NCI-H1105 treated with DMSO at 0.1 percent for 48 hours (cell line): ENCODE measurements at regions not wholly inside any gene's neighbourhood (a gene's known extent, or its start where the extent isn't known, plus 50 kb on each side); places are given as distances from the start of the nearest gene placed in this dataset.
"Not testable (repeated sequence)": the region's sequence is repeated elsewhere in the genome, so short reads cannot be mapped to it uniquely, and the experiment has no call there.

Experiments
- DNase-seq: peaks from one replicate; lab custom pipeline; 2025; lab: John Stamatoyannopoulos, UW

DNA sequence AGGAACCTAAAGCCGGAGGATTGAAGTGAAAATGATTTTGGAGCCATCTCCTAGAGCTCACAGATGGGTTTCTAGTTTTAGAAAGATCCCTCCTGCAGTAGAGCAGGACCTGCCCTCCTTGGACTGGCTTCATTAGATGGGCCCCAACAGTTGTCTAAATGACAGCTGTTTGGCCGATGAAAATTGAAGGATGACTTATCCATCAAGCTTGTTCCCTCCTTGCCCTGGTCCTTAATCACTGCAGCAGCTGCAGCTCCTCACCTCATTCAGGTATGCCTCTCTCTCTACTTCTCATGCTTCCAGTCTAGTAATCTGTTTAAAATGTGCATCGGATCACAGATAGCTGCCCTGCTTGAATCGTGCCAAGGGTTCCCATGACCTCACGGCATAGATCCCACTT is 677.6 kb downstream of the BCL11A start:
- no peak for DNase-seq

DNA sequence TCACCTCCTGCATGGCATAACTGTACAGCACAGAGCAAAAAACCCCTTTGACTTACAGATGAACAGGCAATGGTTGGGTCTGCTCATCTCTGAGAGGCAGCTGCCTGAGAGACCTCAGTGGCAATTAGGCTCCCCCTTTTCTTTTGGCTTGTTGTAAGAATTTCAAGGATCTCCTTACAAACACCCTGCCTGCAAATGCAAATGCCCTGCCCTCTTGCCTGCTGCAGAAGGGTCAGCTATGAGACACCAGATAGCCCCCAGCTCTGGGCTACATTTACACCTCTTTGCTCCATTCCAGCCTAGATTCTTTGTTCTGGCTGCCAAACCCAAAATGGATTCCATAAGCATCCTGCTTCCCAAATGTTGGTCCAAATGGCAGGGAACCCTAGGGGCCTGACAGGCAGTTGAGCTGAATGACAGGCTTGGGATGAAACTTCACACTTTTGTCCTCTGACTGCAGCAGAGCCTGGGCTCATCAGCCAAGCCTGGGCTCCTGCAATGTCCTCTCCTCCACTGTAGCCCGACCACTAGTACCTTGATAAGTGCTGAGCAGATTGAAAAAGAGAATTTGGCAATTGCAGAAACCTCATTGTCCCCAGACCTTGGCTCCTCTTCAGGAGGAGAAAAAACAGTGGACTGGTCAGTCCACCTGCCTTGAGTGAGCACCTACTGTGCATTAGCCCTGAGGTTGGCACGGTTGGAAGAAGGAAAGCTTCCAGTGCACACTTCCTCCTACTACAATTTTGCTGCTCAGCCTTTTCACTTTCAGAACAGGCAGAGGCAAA is 678.3 kb downstream of the BCL11A start:
- DNase-seq, result no peak

DNA sequence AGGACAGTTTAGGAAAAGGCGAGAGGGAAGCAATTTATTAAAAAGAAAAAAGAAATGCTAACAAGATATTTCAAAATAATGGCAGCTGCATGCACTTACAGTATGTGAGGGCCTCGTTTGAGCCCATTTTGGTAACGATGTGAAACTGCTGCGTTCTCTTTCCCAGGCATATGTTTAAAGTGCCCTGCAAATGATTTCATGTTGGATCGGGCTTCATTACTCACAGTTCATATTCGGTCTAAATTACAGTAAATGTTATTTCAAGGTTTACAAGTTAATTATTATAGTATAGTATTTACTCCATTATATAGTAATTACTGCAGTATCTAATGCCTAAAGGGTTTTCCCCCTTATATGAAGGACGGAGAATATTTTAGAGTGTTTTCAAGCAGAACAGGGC is 679.1 kb downstream of the BCL11A start:
- DNase-seq, result no peak

DNA sequence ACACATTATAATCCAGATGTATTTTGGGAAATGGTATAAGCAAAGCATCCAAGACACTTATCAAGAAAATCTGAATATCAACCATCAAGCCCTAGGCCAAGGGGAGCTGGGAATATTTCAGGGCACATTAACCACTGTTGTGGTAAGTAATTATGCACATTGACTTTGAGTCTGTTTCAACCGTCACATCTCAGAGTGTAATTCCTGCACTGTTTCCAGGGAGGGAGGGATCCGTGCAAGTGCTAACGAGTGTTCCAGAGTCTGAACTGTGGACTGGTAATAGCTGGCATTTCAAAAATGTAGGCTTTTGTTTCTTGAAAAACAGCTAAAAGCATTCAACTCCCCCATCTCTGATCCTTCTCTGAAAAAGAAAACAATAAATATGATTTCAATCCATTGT is 681.6 kb downstream of the BCL11A start:
- DNase-seq, result no peak

DNA sequence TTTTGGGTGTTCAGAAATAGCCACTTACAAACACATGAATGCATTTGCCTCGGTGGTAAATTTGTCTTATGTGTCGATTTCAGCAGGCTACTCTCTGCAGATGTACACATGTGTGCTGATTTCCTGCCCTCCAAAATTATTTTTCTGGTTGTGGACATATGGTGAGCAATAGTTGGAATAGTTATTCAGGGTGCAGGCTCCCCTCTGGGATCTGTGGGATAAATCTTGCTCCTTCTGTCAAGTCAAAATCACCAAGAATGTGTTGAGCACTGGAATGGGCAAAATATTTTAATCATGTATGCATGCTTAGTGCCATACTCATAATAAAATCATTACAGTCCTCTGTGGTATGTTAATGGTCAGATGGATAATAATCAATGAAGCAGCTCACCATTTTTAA is 684.5 kb downstream of the BCL11A start:
- no peak for DNase-seq

DNA sequence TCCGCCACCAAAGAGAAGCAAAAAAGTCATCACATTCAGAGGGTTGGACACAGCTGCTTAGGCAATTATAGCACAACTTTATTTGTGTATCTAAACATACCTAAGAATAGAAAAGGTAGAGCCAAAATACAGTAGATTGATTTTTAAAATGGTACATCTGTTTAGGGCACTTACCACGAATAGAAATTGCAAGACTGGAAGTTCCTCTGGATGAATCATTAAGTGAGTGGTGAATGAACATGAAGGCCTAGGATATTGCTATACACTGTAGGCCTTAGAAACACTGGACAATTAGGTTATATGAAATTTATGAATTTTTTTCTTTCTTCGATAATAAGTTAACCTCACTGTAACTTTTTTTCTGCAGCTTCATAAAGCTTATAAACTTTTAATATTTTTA is 687.0 kb downstream of the BCL11A start:
- no peak for DNase-seq

DNA sequence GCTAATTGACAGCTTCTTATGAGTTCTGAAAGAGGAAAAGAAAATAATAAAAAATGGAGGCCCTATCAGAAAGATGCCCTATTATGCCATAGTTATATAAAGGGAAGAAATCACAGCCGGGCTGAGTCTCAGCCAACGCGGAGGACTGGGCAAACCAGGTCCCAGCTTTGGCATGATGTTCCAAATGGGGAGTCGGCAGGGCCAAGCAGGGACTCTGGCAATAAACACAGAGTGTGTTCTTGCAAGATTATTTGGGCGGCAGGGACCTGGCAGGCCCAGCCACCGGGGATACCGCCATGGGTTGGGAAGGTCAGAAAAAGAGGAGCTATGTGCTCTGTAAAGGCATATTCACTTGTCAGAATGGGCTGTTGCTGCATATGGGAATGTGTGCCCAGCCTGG is 694.9 kb downstream of the BCL11A start:
- no peak for DNase-seq

DNA sequence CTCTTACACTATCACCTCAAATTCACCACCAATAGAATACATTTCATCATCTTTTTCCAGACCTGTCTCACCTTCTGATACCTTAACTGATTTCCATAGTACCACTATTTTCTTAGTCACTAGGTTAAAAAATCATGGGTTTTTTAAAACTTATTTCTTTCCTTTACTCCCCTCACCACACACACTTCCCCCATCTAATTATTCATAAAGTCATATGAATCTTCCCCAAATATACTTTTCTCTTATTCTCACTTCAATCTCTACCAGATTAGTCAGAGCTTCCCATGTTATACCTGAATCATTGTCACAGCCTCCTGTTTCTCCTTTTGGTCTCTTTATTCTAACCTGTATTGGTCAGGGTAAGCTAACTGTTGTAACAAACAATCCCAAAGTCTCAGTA is 696.3 kb downstream of the BCL11A start:
- DNase-seq, result no peak

DNA sequence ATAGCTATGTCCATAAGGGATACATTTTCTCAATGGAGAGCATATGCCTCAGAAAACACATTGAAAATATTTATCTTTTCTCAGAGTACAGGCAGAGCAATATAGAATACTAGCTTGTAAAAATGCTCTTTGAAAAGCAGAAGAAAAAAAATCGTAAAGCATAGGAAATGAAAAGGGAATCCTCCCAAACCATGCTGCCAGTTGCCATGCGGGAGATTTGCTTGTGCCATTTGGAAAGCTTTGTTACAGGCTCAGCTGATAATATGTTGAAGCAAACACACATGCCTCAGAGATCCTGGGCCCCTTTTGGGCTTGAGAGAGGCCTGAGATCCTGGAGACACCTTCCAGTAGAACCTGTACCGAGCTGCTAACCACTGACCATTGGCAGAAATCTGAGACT is 697.1 kb downstream of the BCL11A start:
- DNase-seq, result no peak

DNA sequence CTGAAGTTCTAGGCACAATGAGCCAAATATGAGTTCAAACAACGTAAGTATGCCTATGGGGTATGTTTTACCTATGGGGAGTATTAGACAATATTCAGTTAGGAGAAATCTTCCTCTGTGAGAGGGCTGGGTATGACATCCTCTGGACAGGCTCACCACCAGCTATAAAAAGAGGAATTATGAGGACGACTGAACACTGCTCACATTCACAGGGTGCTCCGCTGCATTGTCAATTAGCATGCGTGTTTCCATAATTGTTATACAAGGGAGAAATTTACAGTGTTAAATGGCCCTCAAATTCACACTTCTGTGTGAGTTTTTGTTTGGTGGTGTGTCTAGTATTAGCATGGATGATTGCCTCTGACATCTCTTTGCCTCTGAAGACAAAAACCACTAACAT is 700.4 kb downstream of the BCL11A start:
- DNase-seq, result no peak

DNA sequence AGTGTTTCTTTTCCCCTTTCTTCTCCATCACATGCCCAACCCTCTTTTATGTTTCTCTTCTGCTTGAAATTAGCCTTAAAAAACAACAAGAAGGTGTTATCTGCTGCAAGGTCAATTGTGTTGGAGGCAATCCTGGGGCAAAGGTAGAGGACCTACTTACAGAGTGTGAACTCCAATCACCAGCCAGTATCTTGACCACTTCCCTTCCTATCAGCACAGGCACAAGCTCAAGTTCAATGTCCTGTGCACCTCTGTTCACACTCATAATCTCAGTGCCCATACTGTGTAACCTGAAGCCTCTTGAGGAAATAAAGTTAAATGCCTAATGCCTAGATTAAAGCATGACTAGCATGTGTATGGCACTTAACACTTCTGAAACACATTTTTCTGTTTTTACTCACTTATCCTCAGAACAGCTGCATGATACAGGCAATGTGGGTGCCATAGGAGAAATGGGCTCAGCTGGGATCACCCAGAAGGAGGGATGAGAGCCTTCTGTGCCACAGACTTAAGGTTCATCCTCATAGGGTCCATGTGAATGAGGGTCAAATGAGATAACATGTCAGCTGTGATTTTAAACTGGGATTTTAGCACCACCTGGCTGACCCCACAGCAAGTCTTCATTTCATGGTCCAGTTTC is 701.5 kb downstream of the BCL11A start:
- DNase-seq, result no peak

DNA sequence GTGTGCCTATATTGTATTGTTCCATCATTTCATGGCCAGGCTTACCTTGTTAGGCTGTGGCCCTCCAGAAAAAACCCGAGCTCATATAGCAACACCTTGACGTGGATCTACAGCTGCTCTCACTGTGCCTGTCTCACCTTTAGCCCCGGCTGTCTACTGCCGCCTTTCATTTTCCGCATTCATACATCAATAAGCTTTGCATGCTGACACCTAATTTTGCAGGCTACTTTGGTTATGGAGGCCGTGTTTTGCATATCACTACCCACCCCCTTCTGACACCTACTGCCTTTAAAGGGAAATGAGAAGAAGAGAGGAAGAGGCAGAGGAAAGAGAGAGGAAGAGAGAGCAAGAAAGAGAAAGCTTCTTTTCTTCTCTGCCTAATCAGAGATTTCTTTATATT is 702.9 kb downstream of the BCL11A start:
- DNase-seq, result no peak

DNA sequence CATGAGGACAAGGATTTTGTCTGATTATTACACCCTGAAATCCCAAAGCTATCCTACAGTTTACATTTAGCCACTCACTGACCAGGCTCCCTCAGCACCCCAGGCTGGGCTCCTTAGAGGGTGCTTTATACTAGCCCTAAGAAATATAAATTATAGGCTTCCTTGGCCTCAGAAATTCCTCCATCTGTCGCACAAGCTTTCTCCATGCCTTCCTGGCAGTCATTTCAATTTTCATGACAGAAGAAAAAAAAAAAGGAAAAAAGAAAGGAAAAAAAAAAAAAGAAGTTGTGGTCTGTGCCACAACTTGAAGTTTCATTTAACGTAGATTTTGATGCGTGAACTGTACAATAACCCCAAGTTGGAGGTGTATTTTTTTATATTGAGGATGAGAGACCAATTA is 719.5 kb downstream of the BCL11A start:
- DNase-seq, result no peak

DNA sequence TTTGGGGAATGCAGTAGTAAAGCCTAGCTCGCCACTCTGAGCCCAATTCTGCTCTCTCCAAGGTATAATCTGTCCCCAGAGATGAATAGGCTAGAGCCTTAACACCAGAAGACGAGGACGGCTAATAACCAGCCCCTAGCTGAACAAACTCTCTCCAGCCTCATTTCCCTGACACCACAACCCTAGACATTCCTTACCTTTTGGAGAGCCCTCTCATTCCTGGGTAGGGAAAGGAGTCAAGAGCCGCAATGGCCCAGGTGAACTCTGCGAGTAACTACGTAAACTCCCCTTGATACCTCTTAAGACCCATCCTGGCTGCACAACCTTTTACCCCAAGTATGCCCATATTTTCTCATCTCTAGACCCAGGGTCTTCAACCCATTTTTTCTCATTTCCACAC is 722.9 kb downstream of the BCL11A start:
- DNase-seq, result no peak

DNA sequence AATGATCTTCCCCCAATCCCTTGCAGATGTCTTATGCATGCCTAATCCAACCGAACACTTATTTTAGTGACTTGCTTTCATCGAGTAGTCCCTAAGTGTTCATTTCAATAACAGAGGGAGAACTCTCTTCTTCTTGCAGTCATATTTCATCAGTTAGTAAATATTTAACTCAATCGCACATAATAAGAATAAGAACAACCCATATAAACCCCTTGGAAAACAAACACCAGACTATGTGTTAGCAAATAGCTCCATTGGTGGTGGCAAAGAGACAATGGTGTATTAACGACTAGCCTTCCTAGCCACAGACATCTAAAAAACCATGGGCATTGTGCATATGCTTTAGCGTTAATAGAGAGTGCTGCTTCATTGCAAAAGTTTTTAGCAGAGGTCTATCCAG is 725.8 kb downstream of the BCL11A start:
- no peak for DNase-seq

DNA sequence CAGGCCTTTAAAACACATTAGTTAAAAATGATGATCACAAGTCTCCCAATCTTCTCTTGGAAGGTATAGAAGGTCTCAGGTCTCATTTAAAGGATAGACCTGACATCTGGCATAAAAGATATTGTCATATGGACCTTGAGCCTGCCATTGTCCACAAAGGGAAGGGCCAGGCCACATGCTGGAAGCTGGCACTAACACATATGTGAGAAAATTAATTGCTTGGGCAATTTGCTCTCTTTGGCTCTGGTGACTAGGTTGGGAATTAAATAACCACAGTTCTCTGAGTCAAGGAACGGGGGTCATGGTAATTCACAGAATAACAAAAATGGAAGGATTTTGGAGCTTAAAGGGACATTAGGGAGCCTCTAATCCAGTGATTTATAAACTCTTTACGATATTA is 727.3 kb downstream of the BCL11A start:
- DNase-seq, result no peak

DNA sequence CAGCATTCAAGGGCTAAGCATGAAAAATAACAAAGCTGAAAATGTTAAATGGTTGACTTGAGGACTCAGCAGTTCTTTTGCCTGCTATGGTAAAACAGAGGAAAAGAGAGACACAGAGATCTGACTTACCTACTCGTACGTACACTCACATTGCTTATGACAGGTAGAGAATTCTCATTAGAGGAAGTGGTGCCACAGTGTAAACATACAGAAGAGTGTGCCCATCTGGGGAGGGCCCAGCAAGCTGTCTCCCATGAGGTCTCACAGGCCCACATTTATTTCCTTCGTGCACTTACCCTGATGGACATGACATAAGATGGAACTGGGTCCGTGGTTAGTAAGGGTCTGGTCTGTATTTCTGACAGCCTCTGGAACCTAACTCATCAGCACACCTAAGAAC is 729.1 kb downstream of the BCL11A start:
- DNase-seq, result no peak

DNA sequence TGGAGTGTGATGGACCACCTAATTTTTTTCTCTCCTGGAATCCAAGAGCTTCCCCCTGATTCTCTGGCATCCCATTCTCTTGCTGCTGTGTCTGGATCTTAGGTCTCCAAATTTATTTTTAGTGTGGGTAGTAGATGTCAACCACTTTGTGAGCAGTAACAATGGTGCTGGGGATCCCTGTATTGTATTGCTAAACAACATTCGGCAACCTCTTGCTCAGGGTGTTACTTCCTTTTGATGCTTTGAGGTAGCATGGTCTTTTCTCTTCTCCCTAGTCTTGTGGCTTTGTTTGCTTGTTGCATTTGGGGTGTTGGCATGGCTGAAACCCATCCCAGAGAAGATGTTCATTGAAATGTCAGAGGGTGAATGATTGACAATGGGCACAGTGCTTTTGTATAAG is 737.4 kb downstream of the BCL11A start:
- DNase-seq, result no peak

DNA sequence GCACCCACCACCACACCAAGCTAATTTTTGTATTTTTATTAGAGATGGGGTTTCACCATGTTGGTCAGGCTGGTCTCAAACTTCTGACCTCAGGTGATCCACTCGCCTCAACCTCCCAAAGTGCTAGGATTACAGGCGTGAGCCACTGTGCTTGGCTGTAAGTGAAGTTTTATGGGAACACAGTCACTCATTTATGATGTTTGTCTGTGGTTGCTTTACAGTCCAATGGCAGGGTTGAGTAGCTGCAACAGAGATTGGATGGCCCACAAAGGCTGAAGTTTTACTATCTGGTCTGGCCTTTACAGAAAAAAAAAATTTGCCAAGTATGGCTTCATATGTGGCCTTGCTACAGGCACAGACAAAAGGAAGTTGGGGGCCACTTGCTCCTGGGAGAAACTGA is 743.2 kb downstream of the BCL11A start:
- not testable (repeated sequence) for DNase-seq

DNA sequence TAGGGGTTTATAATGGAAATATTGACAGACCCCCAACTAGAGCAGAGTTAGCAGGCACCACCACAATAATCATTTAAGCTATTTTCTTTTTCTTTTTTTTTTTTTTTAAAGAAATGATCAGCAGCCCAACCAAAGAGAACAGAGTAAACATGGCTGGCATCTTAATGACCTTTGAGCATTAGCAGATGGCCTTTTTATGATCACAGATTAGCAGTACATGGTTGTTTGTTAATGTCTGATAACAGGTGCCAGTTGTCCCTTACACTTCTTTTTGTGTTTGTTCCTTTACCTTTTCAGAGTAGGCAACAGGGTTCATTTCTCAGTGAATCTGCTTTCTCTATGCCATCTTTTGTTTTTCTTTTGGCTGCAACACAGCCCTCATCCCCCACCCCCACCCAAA is 747.0 kb downstream of the BCL11A start:
- DNase-seq, result peak; percentile 59

DNA sequence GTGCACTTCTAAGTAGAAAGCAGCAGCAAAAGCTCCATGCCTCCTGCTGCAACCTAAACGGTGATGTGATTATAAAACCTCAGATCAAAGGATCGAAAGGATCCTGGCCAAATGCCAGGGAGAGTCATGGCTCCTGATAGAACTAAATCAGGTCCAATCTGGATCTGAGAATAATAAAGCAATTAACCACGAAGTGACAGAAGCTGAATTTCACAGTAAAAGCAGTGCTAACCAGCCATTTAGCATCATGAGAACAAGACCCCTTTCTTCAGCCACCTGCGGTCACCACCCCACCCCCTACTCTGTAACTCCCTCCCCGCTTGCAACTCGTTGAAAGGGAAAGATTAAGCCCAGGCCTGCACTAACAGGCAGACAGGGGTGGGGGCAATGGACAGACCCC is 748.7 kb downstream of the BCL11A start:
- peak; percentile 73 for DNase-seq

DNA sequence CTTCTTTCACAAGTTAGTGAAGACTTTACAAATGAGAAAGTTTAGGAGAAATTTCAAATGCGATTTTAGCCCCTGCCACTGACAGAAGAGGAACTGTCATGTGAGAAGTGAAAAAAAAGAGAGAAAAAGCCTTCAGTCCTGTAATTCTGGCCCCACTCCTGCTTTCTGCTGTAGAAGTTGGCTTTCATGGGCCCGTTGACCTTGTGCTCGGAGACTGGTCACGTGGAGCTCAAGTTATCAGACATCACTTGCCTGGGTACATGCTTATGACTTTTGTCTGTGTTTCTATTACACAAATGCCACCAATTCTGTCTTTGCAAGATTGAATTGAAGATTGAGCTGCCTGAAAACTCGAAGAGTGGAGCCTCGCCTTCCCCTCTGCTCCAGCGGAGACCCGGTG is 749.9 kb downstream of the BCL11A start:
- no peak for DNase-seq

DNA sequence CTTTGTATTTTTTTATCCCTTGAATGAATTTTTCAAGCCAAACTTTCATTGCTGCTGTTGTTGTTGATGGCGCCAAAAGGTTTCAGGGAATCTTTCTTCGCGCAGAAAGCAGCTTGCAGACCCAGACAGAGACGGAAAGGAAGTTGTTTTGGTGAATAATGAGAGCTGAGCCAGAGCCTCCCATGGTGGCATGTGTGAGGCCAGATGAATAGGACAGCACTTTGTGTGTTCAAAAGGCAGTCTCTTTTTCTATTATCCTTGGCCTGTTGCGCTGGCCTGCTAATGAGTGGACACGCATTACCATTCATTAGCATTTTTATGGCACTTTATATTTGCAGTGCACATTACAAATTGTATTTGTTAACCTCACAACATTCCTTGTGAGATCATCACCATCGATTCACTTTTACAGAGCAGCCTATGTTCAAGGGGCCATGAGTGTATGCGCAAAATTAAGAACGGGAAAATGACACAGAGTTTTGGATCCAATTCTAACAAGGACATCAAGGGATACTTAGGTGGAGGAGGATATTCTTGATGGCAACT is 754.7 kb downstream of the BCL11A start:
- DNase-seq, result no peak
